HG03460 (cell line): ENCODE measurements at regions not wholly inside any gene's neighbourhood (a gene's known extent, or its start where the extent isn't known, plus 50 kb on each side); places are given as distances from the start of the nearest gene placed in this dataset.

Experiments
- ATAC-seq: cut with Tn5 transposase; IDR thresholded peaks from one replicate; pipeline ENCODE4 v1.9.1; 2021; ENCODE audit not compliant: unreplicated experiment

DNA sequence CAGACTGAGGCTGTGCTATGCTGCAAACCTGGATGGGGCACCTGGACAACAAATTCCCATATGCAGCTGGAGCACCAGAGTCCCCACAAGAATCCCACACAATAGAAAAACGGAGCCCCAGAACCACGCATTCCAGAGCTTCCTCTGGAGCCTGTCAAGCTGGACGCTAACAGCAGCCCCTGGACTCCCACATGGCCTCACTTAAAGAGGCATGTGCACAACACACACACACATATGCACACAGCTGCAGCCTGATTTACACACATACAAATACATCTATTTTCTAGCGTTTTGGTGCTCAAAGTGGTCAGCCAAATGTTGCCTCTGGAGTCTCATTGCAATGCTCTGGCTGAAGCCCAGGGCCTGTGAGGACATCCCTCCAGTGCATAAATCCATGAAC is 632.7 kb upstream of the ID2 start:
- no peak for ATAC-seq

DNA sequence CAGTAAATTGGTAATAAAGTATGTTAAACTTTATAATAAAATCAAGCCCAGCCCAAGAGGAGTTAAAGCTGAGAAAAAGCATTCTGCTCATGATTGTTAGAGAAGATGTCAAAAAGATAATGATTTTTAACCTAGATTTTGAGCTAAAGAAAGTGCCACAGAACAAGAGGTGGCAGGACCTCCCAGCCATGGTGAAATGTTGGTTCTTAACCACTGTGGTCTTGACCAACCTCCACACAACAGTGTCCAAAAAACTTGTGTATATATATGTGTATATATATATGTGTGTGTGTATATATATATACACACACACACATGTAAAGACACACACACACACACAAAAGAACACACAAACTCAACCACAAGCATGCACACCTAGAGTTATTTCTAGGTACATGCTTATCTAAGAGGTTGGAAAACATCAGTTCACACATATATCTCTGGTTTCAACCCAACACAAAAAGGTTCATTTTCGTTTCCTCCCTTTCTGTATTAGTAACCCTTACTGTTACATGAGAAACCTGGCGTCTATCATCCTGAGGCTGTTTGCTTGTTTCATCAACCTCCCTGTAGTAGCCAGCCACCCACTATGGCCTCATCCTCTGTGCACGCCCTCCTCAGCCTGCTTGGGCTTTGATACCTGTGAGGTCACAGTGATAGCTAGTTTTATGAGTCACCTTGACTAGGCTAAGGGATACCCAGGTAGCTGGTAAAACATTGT is 631.8 kb upstream of the ID2 start:
- peak; percentile 96 for ATAC-seq

DNA sequence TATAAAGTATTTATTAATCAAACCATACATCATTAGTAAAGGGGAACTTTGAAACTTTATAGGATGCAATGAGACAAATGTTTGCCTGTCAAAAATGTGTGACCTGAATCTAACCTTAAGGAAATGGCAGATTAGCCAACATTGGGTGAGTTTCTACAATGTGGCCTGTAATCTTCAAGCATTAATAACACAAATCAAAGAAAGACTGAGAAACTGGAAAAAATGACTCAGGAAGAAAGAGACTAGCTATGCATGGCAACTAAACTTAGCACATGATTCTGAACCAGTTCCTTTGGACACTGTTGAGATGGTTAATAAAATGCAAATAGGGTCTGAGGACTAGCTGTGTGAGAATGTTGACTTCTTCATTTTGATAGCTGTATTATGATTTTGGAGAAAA is 628.6 kb upstream of the ID2 start:
- no peak for ATAC-seq

DNA sequence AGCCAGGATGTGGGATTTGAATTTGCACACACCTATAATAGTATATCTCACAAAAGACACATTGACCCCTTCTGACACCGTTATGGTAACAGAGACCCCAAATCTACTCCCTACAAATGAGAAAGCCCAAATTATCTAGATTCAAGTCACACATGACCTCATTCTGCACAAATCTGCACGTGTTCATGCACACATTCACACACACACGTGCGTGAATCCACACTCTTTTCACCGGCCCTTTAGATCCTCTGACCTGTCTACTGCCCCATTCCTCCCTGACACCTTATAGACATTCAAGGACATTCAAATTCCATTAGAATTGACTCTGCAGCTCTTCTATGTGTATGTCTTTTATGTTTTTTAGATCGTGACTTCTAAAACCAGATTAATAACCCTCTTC is 627.8 kb upstream of the ID2 start:
- ATAC-seq = no peak

DNA sequence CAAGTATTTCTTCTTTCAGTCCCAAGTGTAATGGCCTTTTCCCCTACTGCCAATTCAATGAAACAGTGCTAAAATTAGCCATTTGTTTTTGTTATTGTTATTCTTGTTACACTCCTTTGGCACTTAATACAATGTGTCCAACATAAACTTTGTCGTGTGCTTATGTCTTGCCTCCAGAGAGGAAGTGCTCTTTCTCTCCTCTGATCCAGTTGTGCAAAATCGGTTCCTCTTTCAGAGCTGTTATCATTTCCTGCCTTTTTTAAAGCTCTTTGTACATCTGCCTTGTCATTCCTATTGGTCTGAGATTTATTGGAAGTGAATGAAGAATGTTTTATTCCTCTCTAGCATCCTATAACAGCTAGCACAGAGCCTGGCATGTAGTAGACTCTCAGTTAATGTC is 623.2 kb upstream of the ID2 start:
- no peak for ATAC-seq

DNA sequence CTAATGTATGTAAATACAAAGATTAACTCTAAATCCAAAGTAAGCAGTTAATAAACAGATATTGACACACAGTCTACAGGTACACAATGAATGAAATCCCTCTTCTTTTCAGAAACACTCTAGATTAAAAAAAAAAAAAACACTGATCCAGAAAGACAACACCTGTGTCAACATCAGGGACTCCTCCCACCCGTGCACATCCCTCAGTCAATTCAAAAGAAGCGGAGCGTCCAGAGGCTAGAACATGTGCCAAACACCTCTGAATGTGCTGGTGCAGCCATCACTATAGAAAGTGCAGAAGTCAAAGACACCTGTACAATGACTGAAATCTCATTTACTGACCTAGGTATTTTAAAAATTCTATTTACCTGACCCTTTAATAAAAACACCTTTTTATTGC is 622.6 kb upstream of the ID2 start:
- ATAC-seq = no peak

DNA sequence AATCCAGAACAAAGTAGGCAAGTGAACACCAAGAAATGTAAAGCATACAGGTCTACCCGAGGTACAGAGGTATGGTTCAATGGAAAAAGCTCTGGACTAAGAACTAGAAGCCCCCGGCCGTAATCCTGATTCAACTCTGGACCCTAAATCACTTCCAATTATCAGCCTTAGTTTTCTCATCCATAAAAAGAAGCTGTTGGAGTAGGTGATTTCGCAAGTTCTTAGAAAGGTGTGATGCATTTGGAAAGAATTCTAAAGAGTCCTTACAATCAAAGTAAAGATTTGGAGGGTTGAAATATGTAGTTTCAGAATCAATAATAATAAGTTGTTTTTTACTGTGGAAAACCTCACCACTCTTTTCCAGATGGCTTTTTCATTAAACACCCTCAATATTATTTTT is 622.1 kb upstream of the ID2 start:
- ATAC-seq = no peak

DNA sequence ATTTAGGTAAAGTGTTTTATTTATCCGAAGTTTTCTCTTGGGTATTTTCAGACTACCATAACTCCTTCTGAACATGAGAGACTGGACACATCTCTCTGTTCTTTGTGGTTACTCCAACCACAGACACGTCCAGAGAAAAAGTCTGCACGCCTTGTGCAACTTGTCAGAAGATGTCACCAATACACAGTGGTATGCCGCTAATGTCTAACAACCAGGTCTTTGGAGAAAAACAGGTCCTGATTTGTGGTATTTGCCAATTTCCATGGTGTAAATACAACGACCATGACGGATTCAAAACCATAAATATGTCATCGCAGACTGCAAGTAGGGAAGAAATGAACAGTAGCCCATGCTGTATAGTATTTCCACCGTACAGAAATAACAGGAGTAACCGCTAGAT is 620.6 kb upstream of the ID2 start:
- no peak for ATAC-seq

DNA sequence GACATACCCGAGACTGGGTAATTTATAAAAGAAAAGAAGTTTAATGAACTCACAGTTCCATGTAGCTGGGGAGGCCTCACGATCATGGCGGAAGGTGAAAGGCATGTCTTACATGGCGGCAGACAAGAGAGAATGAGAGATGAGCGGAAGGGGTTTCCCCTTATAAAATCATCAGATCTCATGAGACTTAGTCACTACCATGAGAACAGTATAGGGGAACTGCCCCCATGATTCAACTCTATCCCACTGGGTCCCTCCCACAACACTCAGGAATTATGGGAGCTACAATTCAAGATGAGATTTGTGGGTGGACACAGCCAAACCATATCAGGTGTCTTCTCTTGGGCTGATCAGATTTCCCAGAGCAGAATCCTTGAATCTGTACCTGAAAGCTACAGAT is 617.3 kb upstream of the ID2 start:
- ATAC-seq = no peak

DNA sequence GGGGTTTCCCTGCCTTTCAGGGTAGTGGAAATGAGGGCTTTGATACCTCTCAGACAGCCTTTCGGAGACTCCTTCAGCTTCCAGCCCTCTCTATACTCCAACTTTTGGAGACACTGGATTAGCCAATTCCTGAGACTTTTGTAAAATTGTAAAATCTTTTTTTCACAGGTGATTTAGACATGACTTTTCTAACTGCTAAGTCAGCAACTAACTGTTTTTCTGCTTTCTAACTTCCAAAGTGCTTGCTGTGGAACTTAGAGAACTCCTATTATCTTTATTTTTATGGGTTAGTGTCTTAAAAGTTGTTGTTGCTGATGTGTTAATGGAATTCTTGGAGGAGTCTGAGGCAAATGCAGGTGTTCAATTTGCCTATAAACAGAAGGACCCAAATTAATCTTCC is 616.7 kb upstream of the ID2 start:
- no peak for ATAC-seq

DNA sequence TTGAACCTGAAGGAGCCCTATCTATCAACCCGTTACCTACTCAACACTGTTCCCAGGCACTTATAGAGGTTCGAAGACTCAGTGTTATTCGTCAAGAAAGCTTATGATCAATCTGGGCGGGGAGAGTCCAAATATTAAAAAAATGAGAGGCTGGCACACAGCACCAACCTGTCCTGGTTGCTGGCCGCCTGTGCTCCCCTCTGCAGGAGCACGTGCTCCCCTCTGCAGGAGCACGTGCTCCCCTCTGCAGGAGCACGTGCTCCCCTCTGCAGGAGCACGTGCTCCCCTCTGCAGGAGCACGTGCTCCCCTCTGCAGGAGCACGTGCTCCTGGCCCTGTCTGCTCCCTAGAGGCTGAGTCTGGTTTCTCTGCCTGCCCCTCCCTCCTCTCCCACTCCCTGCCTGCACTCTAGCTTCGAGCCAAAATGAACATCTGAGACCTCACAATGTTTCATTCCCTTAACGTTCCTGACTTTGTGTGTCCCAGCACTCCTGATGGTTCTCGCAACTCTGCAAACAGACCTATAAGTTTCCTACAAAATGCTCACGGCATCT is 614.0 kb upstream of the ID2 start:
- no peak for ATAC-seq

DNA sequence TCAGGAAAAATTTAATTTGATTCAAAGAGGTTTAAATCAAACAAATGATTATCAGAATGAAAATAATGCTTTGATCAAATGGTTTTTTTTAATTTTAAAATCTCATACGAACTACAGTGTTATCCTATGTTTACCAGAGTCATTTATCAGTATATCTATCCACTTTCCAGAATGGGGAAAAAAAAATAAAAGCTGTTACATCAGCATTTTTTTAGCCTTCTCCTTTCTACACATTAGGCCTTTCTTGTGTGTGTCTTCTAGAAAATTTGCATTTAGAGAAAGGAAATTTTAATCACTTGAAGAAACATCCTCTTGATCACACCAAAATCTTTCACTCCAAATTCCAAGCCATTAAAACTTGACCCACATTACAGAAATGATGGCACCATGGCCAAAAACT is 608.9 kb upstream of the ID2 start:
- no peak for ATAC-seq

DNA sequence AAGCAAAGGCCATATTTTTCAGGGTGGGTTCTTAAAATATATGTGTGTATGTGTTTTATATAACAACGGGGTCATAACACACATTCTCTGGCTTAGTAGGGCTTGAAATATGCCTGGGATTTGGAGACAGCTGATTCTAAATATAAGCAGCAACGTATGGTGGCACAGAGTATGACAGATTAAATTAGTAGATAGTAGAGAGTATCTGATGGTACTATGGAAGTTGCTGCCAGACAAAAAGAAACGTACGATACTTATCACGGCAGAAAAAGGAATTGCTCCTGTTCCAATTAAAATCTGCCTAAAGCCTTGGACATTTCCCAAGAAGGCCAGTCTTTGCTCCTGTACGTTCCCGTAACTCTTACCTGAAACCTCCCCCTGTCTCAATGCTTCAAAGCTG is 607.9 kb upstream of the ID2 start:
- no peak for ATAC-seq

DNA sequence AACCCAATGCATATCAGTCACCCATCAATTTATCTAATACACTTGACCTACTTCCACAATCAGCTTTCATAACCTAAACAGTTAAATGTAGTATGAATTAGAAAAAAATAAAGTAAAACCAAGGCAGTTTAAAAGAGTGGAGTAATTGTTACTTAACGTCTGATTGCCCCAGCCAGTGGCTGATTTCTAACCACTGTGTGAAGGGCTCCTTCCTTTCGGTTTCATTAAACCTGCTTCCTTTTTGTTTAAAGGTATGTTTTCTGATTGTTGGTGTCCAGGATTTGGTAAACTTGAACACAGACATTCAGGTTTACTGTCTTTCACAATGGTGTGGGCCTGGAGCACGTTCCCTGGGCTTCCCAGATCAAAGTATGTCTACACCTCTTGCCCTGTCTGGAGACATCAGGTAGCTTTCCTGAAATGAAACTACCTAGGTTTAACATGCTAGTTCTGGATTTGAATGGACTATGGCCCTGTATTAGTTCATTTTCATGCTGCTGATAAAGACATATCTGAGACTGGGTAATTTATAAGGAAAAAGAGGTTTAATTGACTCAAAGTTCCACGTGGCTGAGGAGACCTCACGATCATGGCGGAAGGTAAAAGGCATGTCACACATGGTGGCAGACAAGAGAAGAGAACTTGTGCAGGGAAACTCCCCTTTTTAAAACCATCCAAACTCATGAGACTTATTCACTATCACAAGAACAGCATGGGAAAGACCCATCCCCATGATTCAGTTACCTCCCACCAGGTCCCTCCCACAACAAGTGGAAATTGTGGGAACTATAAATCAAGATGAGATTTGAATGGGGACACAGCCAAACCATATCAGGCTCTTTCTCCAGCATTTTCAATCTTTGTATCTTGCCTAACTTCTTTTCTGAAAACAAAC is 605.2 kb upstream of the ID2 start:
- ATAC-seq = no peak

DNA sequence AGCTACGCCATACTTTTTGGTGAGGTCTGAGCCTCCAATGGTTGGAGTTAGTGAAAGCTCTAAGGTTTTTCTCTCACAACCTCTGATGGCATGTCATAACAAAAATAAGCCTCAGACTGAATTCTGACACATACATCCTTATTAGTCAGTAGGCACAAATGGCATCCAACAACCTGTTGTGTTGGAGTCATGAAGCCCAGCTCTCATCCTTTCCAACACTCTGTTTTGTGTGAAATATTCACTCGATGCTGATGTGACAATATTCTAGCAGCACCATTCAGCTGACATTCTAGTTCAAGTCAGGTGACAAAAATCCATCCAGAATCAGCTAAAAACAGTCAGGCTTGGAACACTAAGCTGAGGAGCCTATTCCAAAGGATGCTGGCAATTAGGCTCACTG is 603.2 kb upstream of the ID2 start:
- no peak for ATAC-seq

DNA sequence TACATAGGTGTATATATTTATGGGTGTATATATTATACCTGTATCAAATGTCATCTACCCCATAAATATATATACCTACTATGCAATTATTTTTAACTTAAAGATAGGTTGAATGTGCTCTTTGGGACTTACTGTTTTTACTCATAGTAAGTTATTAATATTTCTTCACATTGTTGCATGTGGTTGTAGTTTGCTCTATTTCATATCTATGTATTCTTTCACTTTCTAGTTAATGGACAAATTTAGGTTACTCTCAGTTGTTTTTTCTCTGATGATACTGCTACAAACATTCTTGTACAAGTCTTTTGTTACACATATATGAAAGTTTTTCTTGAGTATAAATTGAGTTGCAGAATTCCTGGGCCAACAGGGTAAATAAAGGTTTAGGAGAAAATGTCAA is 601.8 kb upstream of the ID2 start:
- no peak for ATAC-seq

DNA sequence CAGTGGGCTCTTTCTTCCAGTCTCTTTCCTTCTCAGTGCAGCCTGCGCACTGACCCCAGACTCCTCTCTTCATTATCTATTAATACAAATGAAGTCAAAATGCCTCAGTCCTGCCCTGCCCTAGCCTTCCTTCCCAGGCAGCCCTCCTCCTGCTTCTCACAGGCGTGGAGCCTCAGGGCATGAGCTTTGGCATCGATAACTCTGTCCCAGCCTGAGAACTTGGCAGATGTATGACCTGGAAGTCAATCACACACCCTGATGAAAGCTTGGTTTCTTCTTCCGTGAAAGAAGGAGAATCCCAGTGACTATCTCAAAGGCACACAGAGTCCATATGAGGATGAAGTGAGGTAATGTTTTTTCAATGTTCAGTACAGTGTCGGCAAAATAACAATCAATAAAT is 600.7 kb upstream of the ID2 start:
- ATAC-seq = no peak

DNA sequence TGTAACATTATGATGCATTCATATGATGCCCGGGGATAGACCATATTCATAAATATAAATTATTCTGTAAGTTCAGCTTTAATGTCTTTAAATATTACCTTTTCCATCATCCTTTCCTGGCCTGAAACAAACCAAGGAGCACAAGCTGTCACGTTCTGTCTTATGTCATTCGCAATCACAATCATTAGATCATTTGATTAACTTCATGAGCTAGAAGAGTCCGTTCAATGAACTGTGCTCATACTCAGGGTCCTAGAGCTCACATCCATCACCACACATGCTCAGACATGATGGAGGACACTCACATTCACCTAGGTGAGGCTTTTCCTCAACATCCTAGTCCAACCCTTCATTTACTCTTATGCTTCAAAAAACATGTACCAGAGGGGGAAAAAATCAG is 599.0 kb upstream of the ID2 start:
- ATAC-seq = no peak

DNA sequence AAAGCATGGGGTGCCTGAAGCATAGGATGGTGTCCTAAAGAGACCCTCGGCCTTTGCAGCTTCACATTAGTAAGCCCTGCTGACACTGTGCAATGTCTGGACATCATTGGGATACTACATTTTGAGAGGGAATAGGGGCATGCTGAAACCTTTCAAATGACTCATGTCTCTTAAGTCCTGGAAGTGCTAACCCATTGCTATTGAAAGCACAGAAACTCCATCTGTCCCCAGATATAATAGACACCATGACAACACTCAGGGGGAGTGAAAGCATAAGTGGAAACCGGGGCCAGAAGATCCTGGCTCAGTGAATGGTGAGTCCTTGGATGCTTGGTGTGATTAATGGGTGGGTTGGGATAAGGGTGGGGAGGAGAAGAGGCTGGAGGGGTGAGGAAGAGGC is 595.5 kb upstream of the ID2 start:
- no peak for ATAC-seq

DNA sequence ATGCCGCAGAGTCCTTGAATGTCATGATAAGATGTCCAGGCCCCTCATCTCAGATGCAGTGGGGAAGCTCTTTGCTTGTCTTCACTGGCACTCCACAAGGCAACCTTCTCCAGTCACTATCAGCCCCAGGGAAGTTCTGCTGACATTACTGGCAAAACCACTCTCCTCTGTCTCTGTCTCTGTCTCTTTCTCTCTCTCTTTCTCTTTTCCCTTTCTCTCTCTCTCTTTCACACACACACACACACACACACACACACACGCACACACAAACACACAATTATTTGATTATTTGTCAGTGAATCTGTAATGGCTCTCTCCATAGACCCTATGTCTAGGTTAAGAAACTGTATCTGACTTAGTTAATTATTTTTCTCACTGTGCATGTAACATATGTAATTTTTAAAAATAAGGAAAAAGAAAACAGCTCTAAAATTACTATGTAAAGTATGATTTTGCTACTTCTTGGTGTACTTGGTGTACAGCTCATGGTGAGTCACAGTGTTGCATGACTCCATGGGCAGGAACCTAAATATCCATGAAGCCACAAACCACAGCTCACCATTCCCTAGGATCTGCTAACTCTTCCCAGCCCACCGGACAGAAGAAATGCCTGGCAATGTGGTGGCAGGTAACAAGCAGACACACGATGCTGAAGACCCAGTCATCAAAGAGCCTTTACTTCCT is 594.9 kb upstream of the ID2 start:
- no peak for ATAC-seq

DNA sequence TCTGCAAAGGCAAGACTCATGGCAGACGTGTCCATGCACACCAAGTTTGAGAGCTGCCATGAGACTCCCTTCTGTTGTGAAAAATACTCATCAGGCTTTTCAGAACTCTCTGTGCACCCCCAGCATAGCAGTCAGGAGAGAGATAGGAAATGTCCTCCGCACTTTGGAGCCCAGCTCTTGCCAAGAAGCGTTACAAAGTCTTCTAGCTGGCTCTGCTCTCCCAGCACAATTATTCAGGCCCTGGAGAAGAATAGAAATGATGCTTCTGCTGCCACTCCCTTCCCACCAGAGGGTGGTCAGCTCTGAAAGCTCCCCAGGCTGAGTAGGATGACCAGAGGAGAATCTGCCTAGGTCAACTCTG is 594.4 kb upstream of the ID2 start:
- no peak for ATAC-seq

DNA sequence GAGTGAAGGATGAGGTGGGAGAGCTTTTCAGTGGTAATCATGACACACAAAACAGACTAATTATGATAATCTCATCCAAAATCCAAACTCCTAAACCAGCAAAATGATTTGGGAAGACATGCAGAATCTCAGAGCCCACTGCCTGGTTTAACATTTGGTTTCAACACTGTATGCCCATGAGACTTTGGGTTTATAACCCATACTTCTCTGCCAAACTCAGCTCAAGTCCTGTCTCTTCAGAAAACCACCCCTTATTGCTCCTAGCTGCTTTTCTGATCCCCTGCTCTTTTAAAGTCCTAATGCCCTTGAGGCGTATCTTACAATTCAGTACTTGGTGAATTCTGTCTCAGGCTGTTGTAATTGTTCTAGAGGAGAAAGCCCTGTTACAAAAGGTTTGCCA is 593.0 kb upstream of the ID2 start:
- no peak for ATAC-seq
